Smooth muscle cell (in vitro differentiated cells): ENCODE measurements at regions not wholly inside any gene's neighbourhood (a gene's known extent, or its start where the extent isn't known, plus 50 kb on each side); places are given as distances from the start of the nearest gene placed in this dataset.

Experiments used
- DNase-seq: peaks from one replicate; lab custom pipeline; 2025; ENCODE audit not compliant: unreplicated experiment; lab: John Stamatoyannopoulos, UW
- H2AFZ ChIP-seq: fragments of 200-600 bp; sonication (generic); 2 replicates; pipeline ENCODE4 v1.6.0; 2016; ENCODE audit warnings: antibody characterized with exemption, low read depth, mild to moderate bottlenecking
- H3F3A ChIP-seq: fragments of 200-600 bp; sonication (generic); 2 replicates; pipeline ENCODE4 v1.6.0; 2017; ENCODE audit warnings: antibody characterized with exemption, low read depth
- H3K27ac ChIP-seq: fragments of 200-600 bp; sonication (generic); 2 replicates; pipeline ENCODE4 v1.5.1; 2016; ENCODE audit warnings: low read depth, mild to moderate bottlenecking
- H3K27me3 ChIP-seq: fragments of 200-600 bp; sonication (generic); 2 replicates; pipeline ENCODE4 v1.6.1; 2016; ENCODE audit warnings: low read depth, mild to moderate bottlenecking
- H3K36me3 ChIP-seq: fragments of 200-600 bp; sonication (generic); 2 replicates; pipeline ENCODE4 v1.5.1; 2016; ENCODE audit warnings: low read depth
- H3K4me1 ChIP-seq: fragments of 200-600 bp; sonication (generic); 2 replicates; pipeline ENCODE4 v1.5.1; 2016; ENCODE audit warnings: low read depth
- H3K4me2 ChIP-seq: fragments of 200-600 bp; sonication (generic); 2 replicates; pipeline ENCODE4 v1.6.0; 2016; ENCODE audit warnings: mild to moderate bottlenecking
- H3K4me3 ChIP-seq: fragments of 200-600 bp; sonication (generic); 2 replicates; pipeline ENCODE4 v1.5.1; 2016; ENCODE audit warnings: mild to moderate bottlenecking
- H3K79me2 ChIP-seq: fragments of 200-600 bp; sonication (generic); 2 replicates; pipeline ENCODE4 v1.6.0; 2016; ENCODE audit warnings: low read depth, mild to moderate bottlenecking
- H3K9ac ChIP-seq: fragments of 200-600 bp; sonication (generic); 2 replicates; pipeline ENCODE4 v1.6.0; 2016; ENCODE audit warnings: low read depth
- H3K9me3 ChIP-seq: fragments of 200-600 bp; sonication (generic); replicated peaks from 2 replicates; pipeline ENCODE4 v1.5.1; 2016; ENCODE audit warnings: low read depth
- H4K20me1 ChIP-seq: fragments of 200-600 bp; sonication (generic); 2 replicates; pipeline ENCODE4 v1.6.0; 2016; ENCODE audit warnings: low read depth
- WGBS: methylation state at CpG from one replicate; pipeline ENCODE4 v1.1.7; 2016; ENCODE audit warnings: low lambda C conversion rate; 5-methylcytosine and 5-hydroxymethylcytosine counted together
- TF ChIP-seq, protein P1 (sequence below): fragments of 200-600 bp; sonication (generic); IDR thresholded peaks from 2 replicates; pipeline ENCODE4 v1.5.1; 2017; ENCODE audit warnings: borderline replicate concordance, mild to moderate bottlenecking, antibody characterized with exemption; ENCODE audit not compliant: insufficient read depth, poor library complexity, severe bottlenecking

DNA sequence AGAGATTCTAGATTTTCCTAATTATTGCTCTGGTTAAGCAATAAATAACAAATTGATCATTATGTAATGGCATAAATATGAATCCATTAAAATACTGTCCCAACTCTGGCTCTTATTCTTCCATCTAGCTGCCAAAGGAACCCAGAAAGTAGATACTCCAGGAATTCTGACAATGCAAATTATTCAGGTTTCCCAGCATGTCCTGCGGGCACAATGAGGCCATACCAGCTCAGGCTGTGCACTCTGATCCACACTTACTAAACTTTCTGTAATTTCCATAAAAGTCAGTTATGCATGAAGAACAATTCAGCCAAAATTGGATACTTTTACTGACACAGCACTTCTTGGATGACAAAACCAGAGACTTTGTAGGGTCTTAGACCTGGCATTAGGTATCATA, 576.3 kb downstream of the KCNH5 start:
- peaks cover 3% of the 10 kb centered on the region for H3K9me3 ChIP-seq
- no peaks in the 10 kb centered on the region for H3F3A ChIP-seq
- WGBS: 88% methylated on average over 1 of the region's 1 CpG
- H2AFZ ChIP-seq: no peak overlapping the region
- H3K4me1 ChIP-seq: no peaks in the 10 kb centered on the region
- no peaks in the 10 kb centered on the region for H4K20me1 ChIP-seq
- DNase-seq: no peak
- TF ChIP-seq, protein P1, sequence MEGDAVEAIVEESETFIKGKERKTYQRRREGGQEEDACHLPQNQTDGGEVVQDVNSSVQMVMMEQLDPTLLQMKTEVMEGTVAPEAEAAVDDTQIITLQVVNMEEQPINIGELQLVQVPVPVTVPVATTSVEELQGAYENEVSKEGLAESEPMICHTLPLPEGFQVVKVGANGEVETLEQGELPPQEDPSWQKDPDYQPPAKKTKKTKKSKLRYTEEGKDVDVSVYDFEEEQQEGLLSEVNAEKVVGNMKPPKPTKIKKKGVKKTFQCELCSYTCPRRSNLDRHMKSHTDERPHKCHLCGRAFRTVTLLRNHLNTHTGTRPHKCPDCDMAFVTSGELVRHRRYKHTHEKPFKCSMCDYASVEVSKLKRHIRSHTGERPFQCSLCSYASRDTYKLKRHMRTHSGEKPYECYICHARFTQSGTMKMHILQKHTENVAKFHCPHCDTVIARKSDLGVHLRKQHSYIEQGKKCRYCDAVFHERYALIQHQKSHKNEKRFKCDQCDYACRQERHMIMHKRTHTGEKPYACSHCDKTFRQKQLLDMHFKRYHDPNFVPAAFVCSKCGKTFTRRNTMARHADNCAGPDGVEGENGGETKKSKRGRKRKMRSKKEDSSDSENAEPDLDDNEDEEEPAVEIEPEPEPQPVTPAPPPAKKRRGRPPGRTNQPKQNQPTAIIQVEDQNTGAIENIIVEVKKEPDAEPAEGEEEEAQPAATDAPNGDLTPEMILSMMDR: no peak
- no peaks in the 10 kb centered on the region for H3K36me3 ChIP-seq
- no peak overlapping the region for H3K27ac ChIP-seq
- H3K4me3 ChIP-seq: no peak overlapping the region
- no peak overlapping the region for H3K4me2 ChIP-seq
- H3K9ac ChIP-seq: no peak overlapping the region
- no peaks in the 10 kb centered on the region for H3K27me3 ChIP-seq
- H3K79me2 ChIP-seq: no peaks in the 10 kb centered on the region

DNA sequence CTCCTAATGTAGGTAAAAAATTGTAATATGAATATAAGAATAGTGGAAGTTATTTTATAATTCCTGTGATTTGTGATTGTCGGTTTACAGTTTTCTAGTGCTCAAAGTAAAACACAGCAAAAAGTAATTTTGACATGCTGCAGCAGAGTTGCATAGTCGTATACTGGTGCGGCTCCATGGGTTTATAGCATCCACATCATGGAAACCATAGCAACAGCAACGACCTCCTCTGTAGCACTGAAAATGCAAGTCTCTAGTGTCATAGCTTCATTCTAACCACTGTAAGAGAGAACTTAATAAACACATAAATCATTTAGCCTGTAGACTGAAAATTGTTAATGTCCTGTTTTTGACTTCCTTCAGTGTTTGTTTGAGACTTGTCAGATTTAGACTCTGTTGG, 574.3 kb downstream of the KCNH5 start:
- TF ChIP-seq, protein P1: no peak
- H3K4me3 ChIP-seq: no peak overlapping the region

DNA sequence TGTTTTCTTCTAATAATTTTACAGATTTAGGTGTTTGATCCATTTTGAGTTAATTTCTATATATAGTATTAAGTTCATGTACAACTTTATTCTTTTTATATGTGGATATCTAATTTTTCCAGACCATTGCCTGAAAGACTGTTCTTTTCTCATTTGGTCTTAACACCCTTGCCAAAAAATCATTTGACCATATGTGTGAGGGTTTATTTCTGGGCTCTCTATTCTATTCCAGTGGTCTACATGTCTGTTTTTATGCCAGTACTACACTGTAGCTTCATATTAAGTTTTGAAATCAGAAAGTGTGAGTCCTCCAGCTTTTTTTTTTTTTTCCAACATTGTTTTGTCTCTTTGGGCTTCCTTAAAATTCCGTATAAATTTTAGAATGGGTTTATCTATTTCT, 554.1 kb downstream of the KCNH5 start:
- Histone ChIP-seq H3K4me3 (no peak overlapping the region), H3K27me3 (no peaks in the 10 kb centered on the region), H4K20me1 (no peaks in the 10 kb centered on the region), H2AFZ (no peak overlapping the region), H3F3A (no peaks in the 10 kb centered on the region), H3K36me3 (no peaks in the 10 kb centered on the region), H3K9ac (no peak overlapping the region), H3K9me3 (no peaks in the 10 kb centered on the region), H3K79me2 (no peaks in the 10 kb centered on the region), H3K4me2 (no peak overlapping the region), H3K27ac (no peak overlapping the region), H3K4me1 (no peaks in the 10 kb centered on the region)
- TF ChIP-seq, protein P1: no peak
- DNase-seq: no peak
- WGBS: 89% methylated on average over 1 of the region's 1 CpG

More for the DNA sequence above, 574.3 kb downstream of the KCNH5 start:
- Histone ChIP-seq H3K9ac (no peak overlapping the region), H2AFZ (no peak overlapping the region), H3K4me1 (no peaks in the 10 kb centered on the region), H3K36me3 (no peaks in the 10 kb centered on the region), H3K27ac (no peak overlapping the region), H4K20me1 (no peaks in the 10 kb centered on the region), H3K27me3 (no peaks in the 10 kb centered on the region), H3K4me2 (no peak overlapping the region), H3K79me2 (no peaks in the 10 kb centered on the region), H3K9me3 (peaks cover 3% of the 10 kb centered on the region), H3F3A (no peaks in the 10 kb centered on the region)
- no peak for DNase-seq
- WGBS: 88% methylated on average over 4 of the region's 4 CpGs

DNA sequence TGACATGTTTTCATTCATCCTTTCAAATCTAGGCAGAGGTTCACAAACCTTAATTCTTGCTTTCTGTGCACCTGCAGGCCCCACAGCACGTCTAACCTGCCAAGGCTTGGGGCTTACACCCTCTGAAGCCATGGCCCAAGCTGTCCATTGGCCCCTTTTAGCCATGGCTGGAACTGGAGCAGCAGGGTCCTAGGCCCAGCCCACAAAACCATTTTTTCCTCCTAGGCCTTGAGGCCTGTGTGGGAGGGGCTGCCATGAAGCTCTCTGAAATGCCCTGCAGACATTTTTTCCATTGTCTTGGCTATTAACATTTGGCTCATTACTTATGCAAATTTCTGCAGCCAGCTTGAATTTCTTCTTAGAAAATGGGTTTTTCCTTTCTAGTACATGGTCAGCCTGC, 547.5 kb downstream of the KCNH5 start:
- H3F3A ChIP-seq: no peaks in the 10 kb centered on the region
- TF ChIP-seq, protein P1: no peak
- H3K27ac ChIP-seq: no peak overlapping the region
- no peaks in the 10 kb centered on the region for H3K79me2 ChIP-seq
- no peak overlapping the region for H2AFZ ChIP-seq
- WGBS: 74% methylated on average over 1 of the region's 1 CpG
- H3K9me3 ChIP-seq: no peaks in the 10 kb centered on the region
- H4K20me1 ChIP-seq: no peaks in the 10 kb centered on the region
- no peaks in the 10 kb centered on the region for H3K36me3 ChIP-seq
- no peak for DNase-seq
- no peak overlapping the region for H3K4me3 ChIP-seq
- H3K4me2 ChIP-seq: no peak overlapping the region
- H3K4me1 ChIP-seq: no peaks in the 10 kb centered on the region
- H3K27me3 ChIP-seq: no peaks in the 10 kb centered on the region
- H3K9ac ChIP-seq: no peak overlapping the region
